Activated T-cell treated with anti-CD3 and anti-CD28 coated beads, Interleukin-2, amount 50 U/mL, for 72 hours (primary cell): ENCODE measurements at regions not wholly inside any gene's neighbourhood (a gene's known extent, or its start where the extent isn't known, plus 50 kb on each side); places are given as distances from the start of the nearest gene placed in this dataset.
A peak's percentile ranks its signal among the peaks of the same experiment; 100 is the strongest.

Experiments used
- ATAC-seq, 2 donors: fragments of 150-1000 bp; cut with Tn5 transposase; replicated peaks in 1 of 2; 2 replicates each; pipeline ENCODE4 v1.10.0; 2021; ENCODE audit warnings: moderate library complexity in 2 of 2, mild to moderate bottlenecking in 1 of 2
- DNase-seq, 2 donors: peaks; one replicate each; pipeline ENCODE4 v3.0.0; 2021 to 2022; ENCODE audit warnings: mixed read lengths in 1 of 2
- H3K27ac Mint-ChIP-seq: one replicate; pipeline ENCODE4 v1.8.0; 2022; ENCODE audit warnings: mild to moderate bottlenecking, moderate library complexity, mixed read lengths
- H3K27me3 Mint-ChIP-seq: one replicate; pipeline ENCODE4 v1.8.0; 2022; ENCODE audit warnings: low read depth, mixed read lengths
- H3K36me3 Mint-ChIP-seq, 2 donors: one replicate each; pipeline ENCODE4 v1.8.0; 2022; ENCODE audit warnings: mixed read lengths in 2 of 2, mild to moderate bottlenecking in 1 of 2; ENCODE audit not compliant: insufficient read depth in 2 of 2
- H3K4me1 Mint-ChIP-seq: one replicate; pipeline ENCODE4 v1.8.0; 2022; ENCODE audit warnings: low read depth, mixed read lengths
- H3K4me3 Mint-ChIP-seq, 2 donors: one replicate each; pipeline ENCODE4 v1.8.0; 2022; ENCODE audit warnings: mild to moderate bottlenecking in 2 of 2, mixed read lengths in 2 of 2, moderate library complexity in 2 of 2
- H3K9me3 Mint-ChIP-seq, 2 donors: one replicate each; pipeline ENCODE4 v1.8.0; 2022; ENCODE audit warnings: mixed read lengths in 2 of 2

DNA sequence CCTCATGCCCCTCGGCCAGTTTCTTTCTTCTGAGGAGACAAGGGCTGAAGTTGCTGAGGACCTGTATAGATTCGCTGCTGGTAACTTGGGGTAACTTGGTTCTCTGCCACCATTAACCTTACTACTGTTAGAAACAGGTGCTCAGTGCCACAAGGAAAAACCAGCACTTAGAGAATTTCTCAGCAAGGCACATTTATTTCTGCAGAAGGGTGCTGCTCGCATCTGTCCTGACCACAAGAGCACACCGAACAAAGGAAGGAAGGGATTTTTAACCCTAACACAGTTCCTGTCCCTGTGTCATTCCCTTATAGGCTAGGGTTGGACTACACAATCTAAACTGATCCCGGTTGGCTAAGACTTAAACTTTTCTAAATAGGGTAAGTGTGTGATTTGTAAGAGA, 154.1 kb downstream of the SOCS6 start:
- Mint-ChIP-seq H3K36me3 (peaks cover 6 to 12% of the 10 kb centered on the region in 2 donors), H3K9me3 (peaks cover 7 to 12% of the 10 kb centered on the region in 2 donors), H3K4me3 (no peak overlapping the region), H3K27me3 (peaks cover 8% of the 10 kb centered on the region), H3K4me1 (no peaks in the 10 kb centered on the region), H3K27ac (no peak overlapping the region)
- no peak for ATAC-seq
- no peak for DNase-seq

DNA sequence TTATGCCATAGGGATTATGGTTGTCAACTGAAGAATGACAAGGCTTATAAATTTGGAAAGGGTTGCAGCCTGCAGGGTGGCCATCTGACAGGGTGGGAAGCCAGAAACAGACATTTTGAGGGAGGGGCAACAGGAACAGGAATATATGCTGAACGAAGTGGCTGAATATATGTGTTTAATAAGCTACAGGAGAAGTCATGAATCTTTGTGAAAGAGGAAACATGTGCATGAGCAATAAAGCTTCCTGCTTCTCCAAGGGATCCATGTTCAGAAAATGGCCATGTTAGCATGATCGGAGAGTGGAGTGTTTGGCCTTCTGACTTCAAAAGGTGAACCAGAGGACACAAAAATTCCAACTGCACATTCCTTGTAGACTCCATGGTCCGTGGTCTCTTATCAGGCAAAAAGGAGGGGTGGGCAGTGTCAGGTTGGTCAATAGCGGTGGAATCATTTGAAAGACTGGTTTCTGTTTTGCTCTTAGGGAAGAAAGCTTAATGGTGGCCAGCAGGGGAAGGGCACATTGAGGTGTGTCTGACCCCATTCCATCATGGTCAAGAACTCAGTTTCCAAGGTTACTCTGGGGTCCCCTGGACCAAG, 144.1 kb downstream of the SOCS6 start:
- H3K4me3 Mint-ChIP-seq, result no peak overlapping the region
- DNase-seq (no peak), ATAC-seq (no peak)
- H3K27ac Mint-ChIP-seq, result no peak overlapping the region
- no peaks in the 10 kb centered on the region for H3K4me1 Mint-ChIP-seq
- no peaks in the 10 kb centered on the region for H3K36me3 Mint-ChIP-seq
- H3K27me3 Mint-ChIP-seq, result no peaks in the 10 kb centered on the region
- H3K9me3 Mint-ChIP-seq, result no peaks in the 10 kb centered on the region

DNA sequence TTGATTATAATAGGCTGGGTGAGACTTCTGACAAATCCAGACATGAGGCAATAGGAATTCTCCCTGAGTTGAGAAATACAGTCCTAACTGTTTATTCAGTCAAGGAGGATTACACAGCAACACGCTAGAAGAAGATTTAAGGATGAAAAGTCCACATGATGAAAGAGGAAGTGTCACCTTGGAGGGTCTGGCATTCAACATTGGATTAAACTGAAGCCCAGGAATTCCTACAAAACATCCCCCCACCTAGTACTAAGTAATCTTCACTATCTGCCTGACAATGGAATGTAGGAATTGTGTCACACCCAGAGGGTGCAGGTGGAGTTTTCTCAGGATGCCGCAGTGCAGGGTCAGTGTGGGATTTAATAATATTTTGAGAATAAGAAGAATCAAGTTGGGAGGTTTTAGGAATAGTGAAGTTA, 142.4 kb downstream of the SOCS6 start:
- Mint-ChIP-seq H3K4me3 (no peak overlapping the region), H3K27ac (no peak overlapping the region), H3K9me3 (no peaks in the 10 kb centered on the region), H3K4me1 (no peaks in the 10 kb centered on the region), H3K27me3 (no peaks in the 10 kb centered on the region), H3K36me3 (no peaks in the 10 kb centered on the region)
- ATAC-seq, result no peak
- DNase-seq, result no peak

- Mint-ChIP-seq H3K4me1 (no peaks in the 10 kb centered on the region), H3K36me3 (no peaks in the 10 kb centered on the region), H3K4me3 (no peak overlapping the region), H3K9me3 (no peaks in the 10 kb centered on the region), H3K27me3 (no peaks in the 10 kb centered on the region), H3K27ac (no peak overlapping the region)
- ATAC-seq (no peak), DNase-seq (no peak)
These were observed 141.8 kb downstream of the SOCS6 start for GRCh38 chr18:70430501-70431173.

DNA sequence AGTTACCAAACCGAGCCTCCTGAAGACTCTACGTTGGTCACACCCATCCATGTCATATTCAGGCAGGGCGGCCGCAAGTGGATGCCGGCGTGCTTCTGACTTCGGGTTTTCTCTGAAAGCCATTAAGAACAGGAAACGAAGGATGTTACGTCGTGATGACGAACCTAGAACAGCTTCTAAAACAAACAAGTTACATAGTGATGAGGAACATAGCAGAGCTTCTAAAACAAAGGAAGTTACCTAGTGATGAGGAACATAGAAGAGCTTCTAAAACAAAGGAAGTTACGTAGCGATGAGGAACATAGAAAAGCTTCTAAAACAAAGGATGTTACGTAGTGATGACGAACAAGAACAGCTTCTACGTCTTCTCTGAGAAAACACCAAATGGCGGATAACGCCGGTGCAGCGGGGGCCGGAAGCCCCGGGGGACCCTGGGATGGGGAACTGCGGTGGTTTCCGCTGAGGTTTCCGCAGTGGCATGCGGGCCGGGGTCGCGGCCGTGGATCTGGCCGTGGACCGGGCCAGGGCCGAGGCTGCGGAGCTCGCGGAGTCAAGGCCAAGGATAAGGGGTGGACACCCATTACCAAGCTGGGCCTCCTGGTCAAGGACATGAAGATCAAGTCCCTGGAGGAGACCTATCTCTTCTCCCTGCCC, 141.1 kb downstream of the SOCS6 start:
- DNase-seq, result no peak
- H3K4me3 Mint-ChIP-seq, result no peak overlapping the region
- ATAC-seq, result no peak
- no peaks in the 10 kb centered on the region for H3K9me3 Mint-ChIP-seq
- no peaks in the 10 kb centered on the region for H3K36me3 Mint-ChIP-seq
- H3K27ac Mint-ChIP-seq, result no peak overlapping the region
- no peaks in the 10 kb centered on the region for H3K4me1 Mint-ChIP-seq
- H3K27me3 Mint-ChIP-seq, result peaks cover 2% of the 10 kb centered on the region

DNA sequence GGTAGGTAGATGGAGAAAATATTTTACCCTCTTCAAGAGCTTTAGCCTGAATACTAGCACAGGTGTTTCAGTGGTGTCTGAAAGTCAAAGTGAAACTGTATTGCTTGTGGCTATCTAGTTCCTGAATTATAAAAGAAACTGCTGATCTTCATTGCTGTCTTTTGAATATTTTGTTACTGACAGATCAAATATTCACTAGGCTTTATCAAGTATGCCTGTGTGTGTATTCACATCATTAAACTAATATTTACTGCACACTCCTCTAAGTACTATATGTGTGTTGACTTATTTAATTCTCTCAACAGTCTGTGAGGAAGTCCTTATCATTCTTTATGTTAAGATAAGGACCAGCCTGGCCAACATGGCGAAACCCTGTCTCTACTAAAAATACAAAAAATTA, 139.6 kb downstream of the SOCS6 start:
- H3K4me3 Mint-ChIP-seq, result no peak overlapping the region
- ATAC-seq, result no peak
- H3K27me3 Mint-ChIP-seq, result peaks cover 6% of the 10 kb centered on the region
- no peaks in the 10 kb centered on the region for H3K9me3 Mint-ChIP-seq
- H3K36me3 Mint-ChIP-seq, result no peaks in the 10 kb centered on the region
- DNase-seq, result no peak
- no peaks in the 10 kb centered on the region for H3K4me1 Mint-ChIP-seq
- no peak overlapping the region for H3K27ac Mint-ChIP-seq

- no peaks in the 10 kb centered on the region for H3K36me3 Mint-ChIP-seq
- no peak for ATAC-seq
- H3K4me1 Mint-ChIP-seq, result no peaks in the 10 kb centered on the region
- no peak overlapping the region for H3K27ac Mint-ChIP-seq
- no peak for DNase-seq
- H3K4me3 Mint-ChIP-seq, result no peak overlapping the region
- H3K27me3 Mint-ChIP-seq, result peaks cover 6% of the 10 kb centered on the region
- no peaks in the 10 kb centered on the region for H3K9me3 Mint-ChIP-seq
These were observed 138.0 kb downstream of the SOCS6 start for GRCh38 chr18:70426818-70427217.

GRCh38 chr18:70425236-70425635, 136.4 kb downstream of the SOCS6 start:
- no peaks in the 10 kb centered on the region for H3K9me3 Mint-ChIP-seq
- no peak overlapping the region for H3K4me3 Mint-ChIP-seq
- H3K27ac Mint-ChIP-seq, result no peak overlapping the region
- ATAC-seq (no peak), DNase-seq (no peak)
- H3K36me3 Mint-ChIP-seq, result no peaks in the 10 kb centered on the region
- peaks cover 9% of the 10 kb centered on the region for H3K27me3 Mint-ChIP-seq
- H3K4me1 Mint-ChIP-seq, result no peaks in the 10 kb centered on the region

GRCh38 chr18:70423988-70424387, 135.1 kb downstream of the SOCS6 start:
- Mint-ChIP-seq H3K27me3 (peaks cover 22% of the 10 kb centered on the region), H3K4me3 (no peak overlapping the region), H3K4me1 (peaks cover 3% of the 10 kb centered on the region), H3K9me3 (no peaks in the 10 kb centered on the region), H3K27ac (no peak overlapping the region), H3K36me3 (no peaks in the 10 kb centered on the region)
- DNase-seq (no peak), ATAC-seq (no peak)

DNA sequence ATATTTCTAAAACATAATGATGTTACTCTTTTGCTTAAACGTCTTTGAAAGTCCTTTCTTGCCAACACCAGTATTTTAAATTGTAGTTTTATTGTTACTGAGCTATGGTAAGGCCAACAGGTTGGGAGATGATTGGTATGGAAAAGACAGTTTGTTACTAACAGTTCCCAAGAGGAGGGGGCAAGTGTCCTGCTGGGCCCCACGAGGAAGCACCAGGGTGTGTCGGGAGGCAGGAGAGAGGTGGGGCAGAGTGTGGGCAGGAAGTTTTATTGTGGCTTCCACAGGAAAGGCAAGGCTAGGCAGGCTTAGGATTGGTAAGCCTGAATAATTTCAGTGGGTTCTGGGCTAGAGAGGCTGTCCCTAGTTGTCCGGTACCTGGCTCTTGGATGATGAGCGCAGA, 134.3 kb downstream of the SOCS6 start:
- ATAC-seq, result no peak
- H3K4me1 Mint-ChIP-seq, result peaks cover 8% of the 10 kb centered on the region
- DNase-seq, result no peak
- no peaks in the 10 kb centered on the region for H3K9me3 Mint-ChIP-seq
- no peak overlapping the region for H3K4me3 Mint-ChIP-seq
- H3K36me3 Mint-ChIP-seq, result no peaks in the 10 kb centered on the region
- H3K27ac Mint-ChIP-seq, result no peak overlapping the region
- peaks cover 29% of the 10 kb centered on the region for H3K27me3 Mint-ChIP-seq

DNA sequence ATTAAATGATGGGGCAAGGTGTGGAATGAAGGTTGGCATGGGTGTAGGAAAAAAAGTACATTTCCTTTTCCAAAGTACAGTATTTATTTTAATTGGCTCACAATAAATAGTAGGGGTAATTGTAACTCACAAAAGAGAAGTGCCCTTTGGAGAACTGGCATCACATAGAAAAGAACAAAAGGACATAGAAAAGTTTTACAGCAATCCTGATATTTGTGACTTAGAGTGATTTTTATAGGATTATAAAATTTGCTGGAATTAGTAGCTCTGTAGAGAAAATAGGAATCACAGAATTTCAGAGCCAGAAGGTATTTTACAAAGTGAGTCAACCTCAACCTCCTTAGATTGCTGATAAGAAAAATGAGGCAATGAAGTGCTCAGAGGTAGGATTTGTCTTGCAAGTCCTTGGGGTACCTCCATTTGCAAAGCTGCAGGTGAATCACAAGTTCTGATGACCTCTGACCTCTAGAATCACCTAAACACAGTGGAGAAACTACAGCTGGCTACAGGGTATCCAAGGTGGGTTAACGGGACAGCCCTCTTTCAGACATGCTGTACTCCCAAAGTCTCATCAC, 133.6 kb downstream of the SOCS6 start:
- no peak for DNase-seq
- Mint-ChIP-seq H3K4me1 (peaks cover 8% of the 10 kb centered on the region), H3K36me3 (no peaks in the 10 kb centered on the region), H3K27ac (no peak overlapping the region), H3K4me3 (no peak overlapping the region), H3K27me3 (peaks cover 29% of the 10 kb centered on the region), H3K9me3 (no peaks in the 10 kb centered on the region)
- ATAC-seq, result no peak

DNA sequence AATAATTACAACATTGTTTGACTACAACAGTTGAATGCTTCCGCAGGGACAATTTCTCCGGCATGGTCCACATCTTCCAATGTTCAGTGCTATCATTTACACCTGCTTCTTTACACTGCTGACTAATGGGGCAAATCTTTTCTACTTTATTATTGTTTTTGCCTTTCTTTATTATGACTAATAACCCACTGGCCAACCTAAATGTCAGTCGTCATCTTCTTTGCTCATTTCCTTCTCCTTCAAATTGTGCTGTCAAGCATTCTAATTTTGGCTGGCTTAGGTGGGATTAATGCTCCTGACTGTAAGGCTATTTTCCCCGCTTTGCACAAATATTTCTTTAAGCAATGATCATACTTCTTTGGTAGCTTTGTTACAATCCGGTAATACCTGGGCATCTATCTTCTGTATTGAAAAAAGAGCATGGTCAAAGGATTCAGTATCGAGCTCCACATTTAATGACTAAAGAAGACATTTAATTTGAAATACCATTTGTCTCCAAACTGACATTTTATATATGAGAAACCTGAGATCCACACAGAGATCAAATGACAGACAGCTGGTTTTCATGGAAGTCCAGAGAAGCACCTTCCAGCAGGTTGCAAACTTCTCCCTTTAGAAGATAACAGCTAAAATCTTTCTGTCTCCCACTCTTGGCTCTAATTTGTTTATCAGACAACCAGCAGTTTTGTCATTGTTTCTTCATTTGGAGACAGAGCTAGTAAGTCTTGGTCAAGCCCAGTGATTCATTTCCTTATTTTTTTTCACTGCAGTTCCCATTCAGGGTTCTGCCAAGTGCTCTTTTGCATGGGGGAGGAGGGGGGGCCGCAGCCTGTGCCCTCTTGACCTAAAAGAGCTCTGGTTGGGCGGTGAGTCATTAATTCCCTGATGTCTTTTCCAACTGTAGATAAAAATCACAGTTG, 132.9 kb downstream of the SOCS6 start:
- Mint-ChIP-seq H3K36me3 (no peaks in the 10 kb centered on the region), H3K4me3 (no peak overlapping the region), H3K27ac (no peak overlapping the region), H3K9me3 (no peaks in the 10 kb centered on the region), H3K27me3 (peaks cover 29% of the 10 kb centered on the region), H3K4me1 (peaks cover 8% of the 10 kb centered on the region)
- DNase-seq (no peak), ATAC-seq (peak in 1 of 2 donors; percentile 41)
